GM19351 (cell line): ENCODE measurements at regions not wholly inside any gene's neighbourhood (a gene's known extent, or its start where the extent isn't known, plus 50 kb on each side); places are given as distances from the start of the nearest gene placed in this dataset.
"Not testable (repeated sequence)": the region's sequence is repeated elsewhere in the genome, so short reads cannot be mapped to it uniquely, and the experiment has no call there.

ENCODE experiments used
- ATAC-seq: cut with Tn5 transposase; IDR thresholded peaks from one replicate; pipeline ENCODE4 v1.9.1; 2021; ENCODE audit warnings: mild to moderate bottlenecking, moderate library complexity; ENCODE audit not compliant: unreplicated experiment

- ATAC-seq = no peak
Observed at GRCh38 chr2:65594150-65594549, 161.8 kb upstream of the SPRED2 start.

GRCh38 chr2:65589667-65590066, 157.3 kb upstream of the SPRED2 start:
- ATAC-seq = no peak

GRCh38 chr2:65587779-65588178, 155.4 kb upstream of the SPRED2 start:
- ATAC-seq = no peak

- no peak for ATAC-seq
Observed at GRCh38 chr2:65586516-65586915, 154.1 kb upstream of the SPRED2 start.

- no peak for ATAC-seq
Observed at GRCh38 chr2:65583061-65583460, 150.7 kb upstream of the SPRED2 start.

- ATAC-seq = no peak
Observed at GRCh38 chr2:65582364-65582763, 150.0 kb upstream of the SPRED2 start.

- ATAC-seq = no peak
Observed at GRCh38 chr2:65580824-65581223, 148.4 kb upstream of the SPRED2 start.

- no peak for ATAC-seq
Observed at GRCh38 chr2:65579506-65580235, 147.3 kb upstream of the SPRED2 start.

GRCh38 chr2:65577654-65578053, 145.3 kb upstream of the SPRED2 start:
- no peak for ATAC-seq

- ATAC-seq = no peak
Observed at GRCh38 chr2:65576861-65577601, 144.6 kb upstream of the SPRED2 start.

- ATAC-seq = no peak
Observed at GRCh38 chr2:65576278-65576677, 143.9 kb upstream of the SPRED2 start.

- no peak for ATAC-seq
Observed at GRCh38 chr2:65574993-65575392, 142.6 kb upstream of the SPRED2 start.

GRCh38 chr2:65568656-65569440, 136.4 kb upstream of the SPRED2 start:
- ATAC-seq = not testable (repeated sequence)

GRCh38 chr2:65566617-65567016, 134.2 kb upstream of the SPRED2 start:
- no peak for ATAC-seq

- ATAC-seq = no peak
Observed at GRCh38 chr2:65565681-65566080, 133.3 kb upstream of the SPRED2 start.

GRCh38 chr2:65564299-65564698, 131.9 kb upstream of the SPRED2 start:
- no peak for ATAC-seq

GRCh38 chr2:65562890-65563289, 130.5 kb upstream of the SPRED2 start:
- no peak for ATAC-seq

GRCh38 chr2:65558743-65559142, 126.3 kb upstream of the SPRED2 start:
- no peak for ATAC-seq

- ATAC-seq = no peak
Observed at GRCh38 chr2:65557616-65558573, 125.5 kb upstream of the SPRED2 start.

GRCh38 chr2:65554765-65555591, 122.6 kb upstream of the SPRED2 start:
- ATAC-seq = no peak
